ENCODE measurements at regions not wholly inside any gene's neighbourhood (a gene's known extent, or its start where the extent isn't known, plus 50 kb on each side); places are given as distances from the start of the nearest gene placed in this dataset.

DNA sequence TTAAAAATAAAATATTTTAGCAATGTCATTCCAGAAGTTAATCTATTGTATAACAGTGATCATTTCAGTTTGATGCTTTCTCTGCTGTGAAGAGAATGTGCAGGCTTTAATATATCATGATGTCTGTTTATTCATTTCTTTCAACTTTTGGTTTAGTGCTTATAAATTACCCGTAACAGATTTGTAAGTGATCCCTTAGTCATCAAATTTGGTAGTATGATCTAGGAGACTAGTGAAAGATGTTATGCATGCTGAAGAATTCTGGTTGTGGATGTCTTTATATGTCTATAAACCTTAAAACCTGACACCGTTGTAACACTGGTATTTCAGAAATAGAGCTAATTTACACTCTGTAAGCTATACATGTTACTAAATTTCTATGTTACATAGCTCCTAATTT lies 260.4 kb downstream of the CPS1 start:
- Mint-ChIP-seq H3K9me3 (peaks cover 6% of the 10 kb centered on the region), H3K27ac (no peak overlapping the region)

GRCh38 chr2:210818473-210818872 lies 262.1 kb downstream of the CPS1 start:
- intact Hi-C loops (cut with DNase I, micrococcal nuclease) = no loop called here
- no peak for TF ChIP-seq CTCF (IDR thresholded peaks at IDR 0.05)
- no peaks in the 10 kb centered on the region for H3K36me3 ChIP-seq (ENCODE audit: insufficient read depth, low read length)
- Mint-ChIP-seq H3K27me3 (no peaks in the 10 kb centered on the region), H3K27ac (no peak overlapping the region), H3K9me3 (peaks cover 3% of the 10 kb centered on the region), H3K36me3 (ENCODE audit: low read depth) (no peaks in the 10 kb centered on the region), H3K4me3 (no peak overlapping the region), H3K4me1 (ENCODE audit: low read depth) (no peaks in the 10 kb centered on the region)
- no peaks in the 10 kb centered on the region for H3K4me1 ChIP-seq (ENCODE audit: insufficient read depth, low read length)
- POLR2A ChIA-PET = no interaction called here
- no peak overlapping the region for H3K27ac ChIP-seq (ENCODE audit: low read depth in 1 of 2, low read length in 2 of 2)
- CTCF ChIA-PET = no interaction called here
- no peak overlapping the region for H3K4me3 ChIP-seq (ENCODE audit: low read length)
- DNase-seq (no peak), ATAC-seq (ENCODE audit: poor library complexity) (no peak)
- H3K27me3 ChIP-seq (ENCODE audit: control insufficient read depth in 1 of 2, insufficient read depth in 2 of 2, low read length in 2 of 2) = no peaks in the 10 kb centered on the region
- H3K9me3 ChIP-seq (ENCODE audit: control insufficient read depth in 1 of 2, insufficient read depth in 1 of 2, low read length in 2 of 2) = no peaks in the 10 kb centered on the region

More for the DNA sequence above, 260.4 kb downstream of the CPS1 start:
- POLR2A ChIA-PET = no interaction called here
- TF ChIP-seq CTCF (IDR thresholded peaks at IDR 0.05) = no peak
- intact Hi-C loops (cut with DNase I, micrococcal nuclease) = no loop called here
- Histone ChIP-seq H3K4me1 (ENCODE audit: insufficient read depth, low read length) (no peaks in the 10 kb centered on the region), H3K9me3 (ENCODE audit: control insufficient read depth in 1 of 2, insufficient read depth in 1 of 2, low read length in 2 of 2) (no peaks in the 10 kb centered on the region), H3K4me3 (ENCODE audit: low read length) (no peak overlapping the region), H3K36me3 (ENCODE audit: insufficient read depth, low read length) (no peaks in the 10 kb centered on the region), H3K27ac (ENCODE audit: low read depth in 1 of 2, low read length in 2 of 2) (no peak overlapping the region), H3K27me3 (ENCODE audit: control insufficient read depth in 1 of 2, insufficient read depth in 2 of 2, low read length in 2 of 2) (no peaks in the 10 kb centered on the region)
- Mint-ChIP-seq H3K4me1 (ENCODE audit: low read depth) (no peaks in the 10 kb centered on the region), H3K27me3 (no peaks in the 10 kb centered on the region), H3K36me3 (ENCODE audit: low read depth) (no peaks in the 10 kb centered on the region), H3K4me3 (no peak overlapping the region)
- CTCF ChIA-PET = no interaction called here
- DNase-seq (no peak), ATAC-seq (ENCODE audit: poor library complexity) (no peak)

DNA sequence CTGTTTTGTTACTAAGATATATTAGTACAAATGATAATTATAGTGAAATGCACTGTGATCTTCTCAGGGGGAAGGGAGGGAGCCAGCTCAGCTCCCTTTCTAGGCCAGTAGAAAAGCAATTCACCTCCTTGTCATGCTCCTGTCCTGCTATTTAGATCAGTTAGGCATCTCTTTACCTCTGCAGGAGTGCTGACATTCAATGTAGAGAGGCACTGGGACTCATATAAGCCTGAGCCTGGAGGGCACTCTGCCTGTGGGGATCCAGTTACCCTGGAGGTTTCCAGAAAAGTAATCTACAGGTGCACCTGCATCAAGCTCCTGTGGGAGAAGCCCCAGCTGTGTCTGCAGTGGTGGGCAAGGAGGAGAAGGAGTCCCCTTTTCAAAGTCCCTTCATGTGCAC lies 277.0 kb downstream of the CPS1 start:
- H3K27me3 ChIP-seq (ENCODE audit: control insufficient read depth in 1 of 2, insufficient read depth in 2 of 2, low read length in 2 of 2) = no peaks in the 10 kb centered on the region
- H3K9me3 Mint-ChIP-seq = peaks cover 5% of the 10 kb centered on the region

More for the DNA sequence above, 277.0 kb downstream of the CPS1 start:
- ChIA-PET CTCF (no interaction called here), POLR2A (no interaction called here)
- no peak overlapping the region for H3K4me3 Mint-ChIP-seq
- no peak overlapping the region for H3K27ac ChIP-seq (ENCODE audit: low read depth in 1 of 2, low read length in 2 of 2)
- H3K27ac Mint-ChIP-seq = no peak overlapping the region
- no peaks in the 10 kb centered on the region for H3K4me1 ChIP-seq (ENCODE audit: insufficient read depth, low read length)
- no peaks in the 10 kb centered on the region for H3K36me3 Mint-ChIP-seq (ENCODE audit: low read depth)
- H3K4me1 Mint-ChIP-seq (ENCODE audit: low read depth) = no peaks in the 10 kb centered on the region
- ATAC-seq (ENCODE audit: poor library complexity) (no peak), DNase-seq (no peak)
- intact Hi-C loops (cut with DNase I, micrococcal nuclease) = no loop called here
- no peaks in the 10 kb centered on the region for H3K27me3 Mint-ChIP-seq
- no peak for TF ChIP-seq CTCF (IDR thresholded peaks at IDR 0.05)
- no peaks in the 10 kb centered on the region for H3K36me3 ChIP-seq (ENCODE audit: insufficient read depth, low read length)
- H3K4me3 ChIP-seq (ENCODE audit: low read length) = no peak overlapping the region
- H3K9me3 ChIP-seq (ENCODE audit: control insufficient read depth in 1 of 2, insufficient read depth in 1 of 2, low read length in 2 of 2) = peaks cover 0 to 12% of the 10 kb centered on the region in 2 experiments

Data from CD4-positive, alpha-beta T cell (primary cell).